Mesodermal cell (in vitro differentiated cells): ENCODE measurements at regions not wholly inside any gene's neighbourhood (a gene's known extent, or its start where the extent isn't known, plus 50 kb on each side); places are given as distances from the start of the nearest gene placed in this dataset.

Source experiments
- H3K27ac ChIP-seq: 2 replicates; pipeline ENCODE4 v1.7.0; 2013; ENCODE audit warnings: mild to moderate bottlenecking, low read depth, low read length, moderate library complexity; ENCODE audit not compliant: severe bottlenecking
- H3K36me3 ChIP-seq: 2 replicates; pipeline ENCODE4 v1.7.1; 2013; ENCODE audit warnings: mild to moderate bottlenecking, low read length, moderate library complexity; ENCODE audit not compliant: control insufficient read depth, insufficient read depth
- H3K4me1 ChIP-seq: one replicate; pipeline ENCODE4 v1.7.1; 2013; ENCODE audit warnings: mild to moderate bottlenecking, low read length; ENCODE audit not compliant: insufficient read depth, control insufficient read depth, poor library complexity, severe bottlenecking
- H3K4me3 ChIP-seq: 2 replicates; pipeline ENCODE4 v1.7.0; 2013; ENCODE audit warnings: low read length, control low read depth, mild to moderate bottlenecking; ENCODE audit not compliant: insufficient read depth, poor library complexity, severe bottlenecking; ENCODE audit errors: extremely low read depth
- H3K9me3 ChIP-seq: 2 replicates; pipeline ENCODE4 v1.7.1; 2013; ENCODE audit warnings: mild to moderate bottlenecking, low read length, moderate library complexity; ENCODE audit not compliant: control insufficient read depth
- WGBS, 2 experiments: methylation state at CpG; one replicate each; pipeline ENCODE4 v1.1.5; 2013; ENCODE audit warnings: missing lambda C conversion rate in 2 of 2; ENCODE audit not compliant: insufficient coverage in 2 of 2; 5-methylcytosine and 5-hydroxymethylcytosine counted together

- H3K4me3 ChIP-seq, result no peak overlapping the region
- H3K9me3 ChIP-seq, result no peaks in the 10 kb centered on the region
- peak overlapping the region; percentile 59 for H3K27ac ChIP-seq
- WGBS, 2 experiments, result 91 to 93% methylated on average over 5 to 6 of the region's 8 CpGs
- H3K36me3 ChIP-seq, result no peaks in the 10 kb centered on the region
- H3K4me1 ChIP-seq, result peaks cover 37% of the 10 kb centered on the region
Measured at GRCh38 chr3:194275291-194275690, 75.8 kb downstream of the CPN2 start.

GRCh38 chr3:194275721-194276120, 75.4 kb downstream of the CPN2 start:
- no peak overlapping the region for H3K4me3 ChIP-seq
- peaks cover 32% of the 10 kb centered on the region for H3K4me1 ChIP-seq
- 64 to 81% methylated on average over 1 to 3 of the region's 8 CpGs for WGBS, 2 experiments
- peak overlapping the region; percentile 23 for H3K27ac ChIP-seq
- H3K9me3 ChIP-seq, result no peaks in the 10 kb centered on the region
- H3K36me3 ChIP-seq, result no peaks in the 10 kb centered on the region

- 77 to 79% methylated on average over 4 of the region's 4 CpGs for WGBS, 2 experiments
- Histone ChIP-seq H3K9me3 (no peaks in the 10 kb centered on the region), H3K4me1 (peaks cover 25% of the 10 kb centered on the region), H3K36me3 (no peaks in the 10 kb centered on the region), H3K4me3 (no peak overlapping the region), H3K27ac (no peak overlapping the region)
Measured at GRCh38 chr3:194276768-194277103, 74.4 kb downstream of the CPN2 start.

- peak overlapping the region; percentile 57 for H3K27ac ChIP-seq
- H3K9me3 ChIP-seq, result no peaks in the 10 kb centered on the region
- H3K4me1 ChIP-seq, result peaks cover 25% of the 10 kb centered on the region
- WGBS, 2 experiments, result 73 to 79% methylated on average over 10 to 12 of the region's 16 CpGs
- H3K4me3 ChIP-seq, result no peak overlapping the region
- H3K36me3 ChIP-seq, result no peaks in the 10 kb centered on the region
Measured at GRCh38 chr3:194277104-194277785, 73.9 kb downstream of the CPN2 start.

GRCh38 chr3:194277786-194278130, 73.4 kb downstream of the CPN2 start:
- Histone ChIP-seq H3K36me3 (no peaks in the 10 kb centered on the region), H3K4me3 (no peak overlapping the region), H3K27ac (peak overlapping the region; percentile 57), H3K9me3 (no peaks in the 10 kb centered on the region), H3K4me1 (peaks cover 25% of the 10 kb centered on the region)
- 67% methylated on average over 2 of the region's 6 CpGs; no CpG with 5 or more reads in 1 of the 2 experiments for WGBS, 2 experiments

GRCh38 chr3:194278186-194278845, 72.8 kb downstream of the CPN2 start:
- Histone ChIP-seq H3K4me3 (no peak overlapping the region), H3K36me3 (no peaks in the 10 kb centered on the region), H3K4me1 (peaks cover 25% of the 10 kb centered on the region), H3K27ac (peak overlapping the region; percentile 57), H3K9me3 (no peaks in the 10 kb centered on the region)
- 76 to 81% methylated on average over 6 to 8 of the region's 9 CpGs for WGBS, 2 experiments

GRCh38 chr3:194279101-194279500, 72.0 kb downstream of the CPN2 start:
- Histone ChIP-seq H3K36me3 (no peaks in the 10 kb centered on the region), H3K27ac (no peak overlapping the region), H3K9me3 (no peaks in the 10 kb centered on the region), H3K4me3 (no peak overlapping the region), H3K4me1 (peaks cover 25% of the 10 kb centered on the region)
- WGBS, 2 experiments, result 93 to 95% methylated on average over 9 of the region's 9 CpGs

- H3K4me3 ChIP-seq, result no peak overlapping the region
- WGBS, 2 experiments, result 88 to 98% methylated on average over 2 to 4 of the region's 5 CpGs
- H3K9me3 ChIP-seq, result no peaks in the 10 kb centered on the region
- H3K27ac ChIP-seq, result no peak overlapping the region
- peaks cover 17% of the 10 kb centered on the region for H3K4me1 ChIP-seq
- no peaks in the 10 kb centered on the region for H3K36me3 ChIP-seq
Measured at GRCh38 chr3:194279701-194280360, 71.3 kb downstream of the CPN2 start.

GRCh38 chr3:194280777-194281176, 70.4 kb downstream of the CPN2 start:
- no peak overlapping the region for H3K4me3 ChIP-seq
- H3K27ac ChIP-seq, result no peak overlapping the region
- H3K4me1 ChIP-seq, result peaks cover 11% of the 10 kb centered on the region
- H3K9me3 ChIP-seq, result no peaks in the 10 kb centered on the region
- no peaks in the 10 kb centered on the region for H3K36me3 ChIP-seq
- 87 to 100% methylated on average over 1 to 2 of the region's 2 CpGs for WGBS, 2 experiments

GRCh38 chr3:194281306-194281705, 69.8 kb downstream of the CPN2 start:
- no peak overlapping the region for H3K4me3 ChIP-seq
- no peak overlapping the region for H3K27ac ChIP-seq
- H3K36me3 ChIP-seq, result no peaks in the 10 kb centered on the region
- no peaks in the 10 kb centered on the region for H3K9me3 ChIP-seq
- WGBS, 2 experiments, result 93 to 95% methylated on average over 6 to 8 of the region's 8 CpGs
- peaks cover 16% of the 10 kb centered on the region for H3K4me1 ChIP-seq

GRCh38 chr3:194281766-194282165, 69.4 kb downstream of the CPN2 start:
- peaks cover 21% of the 10 kb centered on the region for H3K4me1 ChIP-seq
- no peak overlapping the region for H3K4me3 ChIP-seq
- no peaks in the 10 kb centered on the region for H3K36me3 ChIP-seq
- WGBS, 2 experiments, result 94 to 96% methylated on average over 5 to 6 of the region's 10 CpGs
- H3K9me3 ChIP-seq, result no peaks in the 10 kb centered on the region
- H3K27ac ChIP-seq, result no peak overlapping the region
